ENCODE measurements at regions not wholly inside any gene's neighbourhood (a gene's known extent, or its start where the extent isn't known, plus 50 kb on each side); places are given as distances from the start of the nearest gene placed in this dataset.

GRCh38 chr6:121603486-121603885 lies 168.0 kb downstream of the GJA1 start:
- POLR2A ChIA-PET, result no interaction called here
- CTCF ChIA-PET (ENCODE audit: low intra/inter-chr PET ratio, low total read pairs), result no interaction called here
- in situ Hi-C loops (cut with HindIII; ENCODE audit: extremely low pct_ligation_motif_present, low pct_unique_long_range_greater_than_20kb), result no loop called here
- no peak overlapping the region for H2AFZ ChIP-seq (ENCODE audit: low read length)
- H3K4me3 ChIP-seq (replicated peaks in 1 of 3; ENCODE audit: insufficient read depth in 1 of 3, low read depth in 2 of 3, low read length in 3 of 3), result no peak overlapping the region
- no peak overlapping the region for H3K27ac ChIP-seq (ENCODE audit: extremely low read length, insufficient read depth, low read length)
- no peak for FAIRE-seq
- TF ChIP-seq ZNF674 (CRISPR knock-in tag; IDR thresholded peaks at IDR 0.05; ENCODE audit: low read depth) (no peak), KDM6A (CRISPR knock-in tag; IDR thresholded peaks at IDR 0.05; ENCODE audit: low read depth) (no peak), MAFG (CRISPR knock-in tag; IDR thresholded peaks at IDR 0.05) (no peak), MZF1 (CRISPR knock-in tag; IDR thresholded peaks at IDR 0.05; ENCODE audit: borderline replicate concordance) (no peak), ZNF253 (CRISPR knock-in tag; IDR thresholded peaks at IDR 0.05; ENCODE audit: borderline replicate concordance) (no peak), ZBTB3 (CRISPR knock-in tag; IDR thresholded peaks at IDR 0.05; ENCODE audit: borderline replicate concordance, low read depth) (no peak), ZNF703 (CRISPR knock-in tag; IDR thresholded peaks at IDR 0.05; ENCODE audit: borderline replicate concordance) (no peak), ZNF841 (CRISPR knock-in tag; IDR thresholded peaks at IDR 0.05; ENCODE audit: borderline replicate concordance) (no peak), HNF4A (CRISPR knock-in tag; IDR thresholded peaks at IDR 0.05) (no peak), ZNF7 (CRISPR knock-in tag; IDR thresholded peaks at IDR 0.05) (no peak), ZFP90 (CRISPR knock-in tag; IDR thresholded peaks at IDR 0.05; ENCODE audit: borderline replicate concordance) (no peak)
- TF ChIP-seq, protein P1, sequence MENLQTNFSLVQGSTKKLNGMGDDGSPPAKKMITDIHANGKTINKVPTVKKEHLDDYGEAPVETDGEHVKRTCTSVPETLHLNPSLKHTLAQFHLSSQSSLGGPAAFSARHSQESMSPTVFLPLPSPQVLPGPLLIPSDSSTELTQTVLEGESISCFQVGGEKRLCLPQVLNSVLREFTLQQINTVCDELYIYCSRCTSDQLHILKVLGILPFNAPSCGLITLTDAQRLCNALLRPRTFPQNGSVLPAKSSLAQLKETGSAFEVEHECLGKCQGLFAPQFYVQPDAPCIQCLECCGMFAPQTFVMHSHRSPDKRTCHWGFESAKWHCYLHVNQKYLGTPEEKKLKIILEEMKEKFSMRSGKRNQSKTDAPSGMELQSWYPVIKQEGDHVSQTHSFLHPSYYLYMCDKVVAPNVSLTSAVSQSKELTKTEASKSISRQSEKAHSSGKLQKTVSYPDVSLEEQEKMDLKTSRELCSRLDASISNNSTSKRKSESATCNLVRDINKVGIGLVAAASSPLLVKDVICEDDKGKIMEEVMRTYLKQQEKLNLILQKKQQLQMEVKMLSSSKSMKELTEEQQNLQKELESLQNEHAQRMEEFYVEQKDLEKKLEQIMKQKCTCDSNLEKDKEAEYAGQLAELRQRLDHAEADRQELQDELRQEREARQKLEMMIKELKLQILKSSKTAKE (CRISPR knock-in tag; IDR thresholded peaks at IDR 0.05; ENCODE audit: borderline replicate concordance), result no peak
- H3K4me1 ChIP-seq (ENCODE audit: insufficient read depth, low read length), result no peaks in the 10 kb centered on the region
- intact Hi-C loops (cut with micrococcal nuclease; ENCODE audit: unreplicated experiment), result no loop called here
- DNase-seq (ENCODE audit: low spot score), result no peak
- H3K9me3 ChIP-seq (ENCODE audit: low read length), result no peaks in the 10 kb centered on the region
- no peak overlapping the region for H3K9ac ChIP-seq (ENCODE audit: insufficient read depth, low read depth, low read length)
- no peaks in the 10 kb centered on the region for H3K36me3 ChIP-seq (replicated peaks in 1 of 2; ENCODE audit: control insufficient read depth in 1 of 2, insufficient read depth in 2 of 2, low read length in 2 of 2)
- ATAC-seq, result no peak
- 8% methylated on average over 4 of the region's 4 CpGs for WGBS (ENCODE audit: low lambda C conversion rate)
- no peak overlapping the region for H3K4me2 ChIP-seq (ENCODE audit: low read depth, low read length)
- H3K27me3 ChIP-seq (ENCODE audit: control insufficient read depth in 1 of 2, insufficient read depth in 2 of 2, low read length in 2 of 2), result no peaks in the 10 kb centered on the region
- BruUV-seq (replicated peaks), result no TSS peak
- no peaks in the 10 kb centered on the region for H3K79me2 ChIP-seq (ENCODE audit: insufficient read depth, low read length)
- no peaks in the 10 kb centered on the region; the same call in 1 of the 2 replicates for H4K20me1 ChIP-seq (ENCODE audit: insufficient read depth, low read length)
